ENCODE measurements at regions not wholly inside any gene's neighbourhood (a gene's known extent, or its start where the extent isn't known, plus 50 kb on each side); places are given as distances from the start of the nearest gene placed in this dataset.

- CTCF ChIA-PET, result no interaction called here
- H3K4me3 ChIP-seq (ENCODE audit: low read depth in 2 of 2, low read length in 1 of 2), result no peak overlapping the region
Measured at GRCh38 chr6:81382852-81383251, 369.6 kb downstream of the TENT5A start.

GRCh38 chr6:81381382-81381916 is 371.0 kb downstream of the TENT5A start:
- Histone ChIP-seq H3K27ac (ENCODE audit: low read depth in 2 of 2, low read length in 1 of 2) (no peak overlapping the region), H4K20me1 (ENCODE audit: insufficient read depth) (no peaks in the 10 kb centered on the region), H3K9me3 (0 out of 2 replicates have a peak, but pooled peaks cover 3% of the 10 kb centered on the region), H3F3A (replicated peaks; ENCODE audit: insufficient read depth) (no peaks in the 10 kb centered on the region), H3K9ac (no peak overlapping the region), H3K4me2 (no peak overlapping the region), H3K4me1 (ENCODE audit: control insufficient read depth in 1 of 2, insufficient read depth in 2 of 2, low read depth in 1 of 2, low read length in 1 of 2) (peaks cover 0 to 3% of the 10 kb centered on the region in 2 experiments; a peak in 2 of 4 replicates), H2AFZ (ENCODE audit: low read depth) (no peak overlapping the region), H3K36me3 (replicated peaks in 1 of 2; ENCODE audit: control insufficient read depth in 1 of 2, insufficient read depth in 2 of 2, low read length in 1 of 2) (no peaks in the 10 kb centered on the region), H3K79me2 (ENCODE audit: insufficient read depth) (no peaks in the 10 kb centered on the region), H3K4me3 (ENCODE audit: low read depth in 2 of 2, low read length in 1 of 2) (no peak overlapping the region), H3K27me3 (ENCODE audit: insufficient read depth) (no peaks in the 10 kb centered on the region), H3K9me2 (no peaks in the 10 kb centered on the region)
- POLR2A ChIA-PET, result no interaction called here
- CTCF ChIA-PET, result interaction anchor here (0.6 kb wide), 1 partner anchor 246 kb away, joined by 4 read pairs; no protein-coding TSS in a partner anchor
- no peak for TF ChIP-seq TEAD4 (IDR thresholded peaks at IDR 0.05; ENCODE audit: borderline replicate concordance, insufficient read depth)
- no peak for TF ChIP-seq FOXJ3 (CRISPR knock-in tag; IDR thresholded peaks at IDR 0.05)
- TF ChIP-seq EZH2phosphoT487 (IDR thresholded peaks at IDR 0.05; ENCODE audit: borderline replicate concordance, low read depth), result no peak
- TF ChIP-seq FOSL2 (IDR thresholded peaks at IDR 0.05; ENCODE audit: borderline replicate concordance, low read depth), result no peak
- TF ChIP-seq GABPA (IDR thresholded peaks at IDR 0.05; ENCODE audit: low read depth), result no peak
- no peak for TF ChIP-seq RCOR1 (IDR thresholded peaks at IDR 0.05; ENCODE audit: low read length)
- TF ChIP-seq MEF2A (IDR thresholded peaks at IDR 0.05; ENCODE audit: borderline replicate concordance, low read depth), result no peak
- TF ChIP-seq CTCF (IDR thresholded peaks at IDR 0.05), result no peak
- TF ChIP-seq EP300 (IDR thresholded peaks at IDR 0.05; ENCODE audit: borderline replicate concordance in 1 of 2, low read depth in 1 of 2, low read length in 1 of 2), result no peak
- TF ChIP-seq NFIC (IDR thresholded peaks at IDR 0.05; ENCODE audit: borderline replicate concordance), result no peak
- TF ChIP-seq RFX5 (IDR thresholded peaks at IDR 0.05; ENCODE audit: low read length), result no peak
- 94% methylated on average over 1 of the region's 1 CpG for WGBS (ENCODE audit: low lambda C conversion rate)
- DNase-seq, result no peak

More at GRCh38 chr6:81382852-81383251, 369.6 kb downstream of the TENT5A start:
- DNase-seq, result no peak
- Histone ChIP-seq H3K9me3 (peaks cover 3% of the 10 kb centered on the region; the same call in 1 of the 2 replicates), H4K20me1 (ENCODE audit: insufficient read depth) (no peaks in the 10 kb centered on the region), H3K36me3 (replicated peaks in 1 of 2; ENCODE audit: control insufficient read depth in 1 of 2, insufficient read depth in 2 of 2, low read length in 1 of 2) (no peaks in the 10 kb centered on the region), H3K27ac (ENCODE audit: low read depth in 2 of 2, low read length in 1 of 2) (no peak overlapping the region), H3K27me3 (ENCODE audit: insufficient read depth) (no peaks in the 10 kb centered on the region), H3K4me1 (ENCODE audit: control insufficient read depth in 1 of 2, insufficient read depth in 2 of 2, low read depth in 1 of 2, low read length in 1 of 2) (no peaks in the 10 kb centered on the region; a peak in 1 of 4 replicates), H3K9ac (no peak overlapping the region), H3K4me2 (no peak overlapping the region), H3K79me2 (ENCODE audit: insufficient read depth) (no peaks in the 10 kb centered on the region), H2AFZ (ENCODE audit: low read depth) (no peak overlapping the region), H3K9me2 (no peaks in the 10 kb centered on the region), H3F3A (replicated peaks; ENCODE audit: insufficient read depth) (no peaks in the 10 kb centered on the region)
- TF ChIP-seq NFIC (IDR thresholded peaks at IDR 0.05; ENCODE audit: borderline replicate concordance) (no peak), SMC3 (IDR thresholded peaks at IDR 0.05; ENCODE audit: low read depth, low read length) (no peak), GATA2 (CRISPR knock-in tag; IDR thresholded peaks at IDR 0.05) (no peak), JUND (IDR thresholded peaks at IDR 0.05) (no peak), FOXM1 (IDR thresholded peaks at IDR 0.05; ENCODE audit: low read depth) (no peak), MEF2A (IDR thresholded peaks at IDR 0.05; ENCODE audit: borderline replicate concordance, low read depth) (no peak), GABPA (IDR thresholded peaks at IDR 0.05; ENCODE audit: low read depth) (no peak), MXI1 (IDR thresholded peaks at IDR 0.05; ENCODE audit: low read depth, low read length) (no peak)
- TF ChIP-seq, protein P1, sequence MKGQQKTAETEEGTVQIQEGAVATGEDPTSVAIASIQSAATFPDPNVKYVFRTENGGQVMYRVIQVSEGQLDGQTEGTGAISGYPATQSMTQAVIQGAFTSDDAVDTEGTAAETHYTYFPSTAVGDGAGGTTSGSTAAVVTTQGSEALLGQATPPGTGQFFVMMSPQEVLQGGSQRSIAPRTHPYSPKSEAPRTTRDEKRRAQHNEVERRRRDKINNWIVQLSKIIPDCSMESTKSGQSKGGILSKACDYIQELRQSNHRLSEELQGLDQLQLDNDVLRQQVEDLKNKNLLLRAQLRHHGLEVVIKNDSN (IDR thresholded peaks at IDR 0.05; ENCODE audit: borderline replicate concordance, low read depth), result no peak
- 77% methylated on average over 4 of the region's 4 CpGs for WGBS (ENCODE audit: low lambda C conversion rate)
- POLR2A ChIA-PET, result no interaction called here
